Fibroblast of peridontal ligament (primary cell): ENCODE measurements at regions not wholly inside any gene's neighbourhood (a gene's known extent, or its start where the extent isn't known, plus 50 kb on each side); places are given as distances from the start of the nearest gene placed in this dataset.

Experiments
- DNase-seq: peaks from one replicate; pipeline ENCODE4 v3.0.0-alpha.2; 2010; ENCODE audit errors: extremely low read depth

- DNase-seq, result no peak
Measured at GRCh38 chr3:146658841-146659240, 53.7 kb upstream of the PLSCR5 start.

DNA sequence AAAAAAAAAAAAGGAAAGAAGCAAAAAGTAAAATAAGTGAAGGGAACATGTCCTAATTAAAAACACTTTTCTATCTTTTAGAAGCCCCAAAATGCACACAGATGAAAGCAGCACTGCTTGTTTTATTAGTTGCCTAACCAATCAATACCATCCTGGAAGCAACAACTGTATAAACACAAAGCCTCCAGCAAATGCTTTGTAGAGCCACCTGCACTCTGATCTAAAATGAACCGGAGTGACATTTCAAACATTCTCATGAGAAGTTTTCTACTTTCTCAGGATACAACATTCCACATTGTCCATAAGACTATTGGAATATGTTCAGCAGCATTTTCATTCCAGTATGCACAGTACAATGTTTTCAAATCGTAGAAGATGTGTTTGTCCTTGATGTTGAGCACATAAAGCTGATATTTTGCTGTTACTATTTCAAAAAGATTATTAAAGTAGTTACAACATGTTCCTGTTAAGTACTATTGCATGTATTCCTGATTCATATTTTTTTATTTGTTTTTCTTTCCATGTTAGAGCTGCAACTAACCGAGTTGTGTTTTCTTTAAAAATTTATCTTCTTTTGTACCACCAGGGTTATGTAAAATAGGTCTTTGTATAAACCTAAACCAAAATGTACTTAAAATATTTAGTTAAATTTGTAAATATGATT is 50.3 kb upstream of the PLSCR5 start:
- DNase-seq, result no peak
